IMR-90 (cell line): ENCODE measurements at regions not wholly inside any gene's neighbourhood (a gene's known extent, or its start where the extent isn't known, plus 50 kb on each side); places are given as distances from the start of the nearest gene placed in this dataset.

Experiments
- ATAC-seq: fragments of 200-7000 bp; cut with Tn5 transposase; 2 replicates; pipeline ENCODE4 v1.9.1; 2020; ENCODE audit warnings: low read depth, mild to moderate bottlenecking, moderate library complexity
- BruUV-seq: library from RNA; stranded (reverse); fragments of 400-500 nt; replicated peaks from 2 replicates; lab custom pipeline; 2021; lab: Mats Ljungman, UMichigan
- CTCF ChIA-PET: fragments of 300-600 bp; formaldehyde crosslinking; extraction: SDS; loops from one replicate; lab custom pipeline; 2021; ENCODE audit warnings: antibody characterized with exemption; lab: Yijun Ruan, JAX
- POLR2A ChIA-PET: fragments of 300-600 bp; sonication (Branson Sonifier 250); formaldehyde crosslinking; loops from one replicate; lab custom pipeline; 2022; ENCODE audit warnings: antibody characterized with exemption; ENCODE audit not compliant: unreplicated experiment; lab: Charles Lee
- DNase-seq: peaks from one replicate; pipeline ENCODE4 v3.0.0; 2013
- H2AFZ ChIP-seq: replicated peaks from 2 replicates; pipeline ENCODE3; 2013; ENCODE audit warnings: low read length, mild to moderate bottlenecking; ENCODE audit not compliant: poor library complexity
- H2AK5ac ChIP-seq: 2 replicates; pipeline ENCODE4 v1.6.1; 2013; ENCODE audit warnings: low read depth, low read length, inconsistent platforms
- H2AK9ac ChIP-seq: replicated peaks from 2 replicates; pipeline ENCODE3; 2013; ENCODE audit warnings: mild to moderate bottlenecking, low read depth, low read length, moderate library complexity; ENCODE audit not compliant: poor library complexity
- H2BK120ac ChIP-seq: 2 replicates; pipeline ENCODE4 v1.6.1; 2013; ENCODE audit warnings: low read depth, low read length, inconsistent platforms
- H2BK15ac ChIP-seq: 3 replicates; pipeline ENCODE4 v1.6.1; 2013; ENCODE audit warnings: low read depth, low read length, inconsistent platforms
- H2BK20ac ChIP-seq: 2 replicates; pipeline ENCODE4 v1.6.1; 2013; ENCODE audit warnings: low read depth, mild to moderate bottlenecking, inconsistent platforms, low read length, moderate library complexity
- H2BK5ac ChIP-seq: 2 replicates; pipeline ENCODE4 v1.6.1; 2013; ENCODE audit warnings: mild to moderate bottlenecking, low read depth, low read length, inconsistent platforms; ENCODE audit not compliant: poor library complexity, severe bottlenecking
- H3K14ac ChIP-seq: replicated peaks from 2 replicates; pipeline ENCODE4 v1.6.1; 2013; ENCODE audit warnings: low read depth, low read length, inconsistent platforms
- H3K18ac ChIP-seq: 2 replicates; pipeline ENCODE4 v1.6.1; 2013; ENCODE audit warnings: low read depth, low read length, control low read depth
- H3K23ac ChIP-seq: 2 replicates; pipeline ENCODE4 v1.6.1; 2013; ENCODE audit warnings: low read depth, low read length, inconsistent platforms
- H3K27ac ChIP-seq: 2 replicates; pipeline ENCODE4 v1.5.1; 2013; ENCODE audit warnings: mild to moderate bottlenecking, control low read depth, low read length; ENCODE audit not compliant: insufficient read depth
- H3K27me3 ChIP-seq: 2 replicates; pipeline ENCODE4 v1.6.1; 2013; ENCODE audit warnings: low read length; ENCODE audit not compliant: control insufficient read depth, insufficient read depth
- H3K36me3 ChIP-seq: 2 replicates; pipeline ENCODE4 v1.6.1; 2013; ENCODE audit warnings: low read length, mixed read lengths; ENCODE audit not compliant: control insufficient read depth, insufficient read depth
- H3K4ac ChIP-seq: 2 replicates; pipeline ENCODE4 v1.6.1; 2013; ENCODE audit warnings: low read depth, low read length, inconsistent platforms
- H3K4me1 ChIP-seq: 2 replicates; pipeline ENCODE4 v1.6.1; 2013; ENCODE audit warnings: low read length, mixed read lengths; ENCODE audit not compliant: control insufficient read depth, insufficient read depth
- H3K4me2 ChIP-seq: 2 replicates; pipeline ENCODE4 v1.6.1; 2013; ENCODE audit warnings: low read depth, mild to moderate bottlenecking, control low read depth, low read length, moderate library complexity
- H3K4me3 ChIP-seq: 2 replicates; pipeline ENCODE4 v1.5.1; 2013; ENCODE audit warnings: low read depth, mild to moderate bottlenecking, control low read depth, low read length, moderate library complexity; ENCODE audit not compliant: insufficient read depth
- H3K56ac ChIP-seq: 2 replicates; pipeline ENCODE4 v1.6.1; 2013; ENCODE audit warnings: low read length, inconsistent platforms; ENCODE audit not compliant: insufficient read depth; ENCODE audit errors: extremely low read depth
- H3K79me1 ChIP-seq, 2 experiments: 2 replicates each; pipeline ENCODE4 v1.6.1; 2013; ENCODE audit warnings: low read length in 2 of 2, inconsistent platforms in 1 of 2, low read depth in 1 of 2
- H3K9ac ChIP-seq: 2 replicates; pipeline ENCODE4 v1.6.1; 2013; ENCODE audit warnings: low read depth, low read length, control low read depth
- H3K9me1 ChIP-seq: 2 replicates; pipeline ENCODE4 v1.6.1; 2013; ENCODE audit warnings: low read length, inconsistent platforms; ENCODE audit not compliant: insufficient read depth
- H3K9me3 ChIP-seq: 2 replicates; pipeline ENCODE4 v1.6.1; 2013; ENCODE audit warnings: low read length; ENCODE audit not compliant: control insufficient read depth, insufficient read depth
- H4K20me1 ChIP-seq: 2 replicates; pipeline ENCODE4 v1.6.1; 2013; ENCODE audit warnings: low read length, inconsistent platforms; ENCODE audit not compliant: insufficient read depth
- H4K5ac ChIP-seq: 2 replicates; pipeline ENCODE4 v1.6.1; 2013; ENCODE audit warnings: mild to moderate bottlenecking, low read depth, low read length, control low read depth
- H4K8ac ChIP-seq, 2 experiments: 2 replicates each; pipeline ENCODE4 v1.6.1; 2013; ENCODE audit warnings: low read depth in 2 of 2, low read length in 2 of 2, control low read depth in 1 of 2, inconsistent platforms in 1 of 2
- H4K91ac ChIP-seq: 2 replicates; pipeline ENCODE4 v1.6.1; 2013; ENCODE audit warnings: low read depth, low read length, inconsistent platforms; ENCODE audit not compliant: insufficient read depth
- BHLHE40 ChIP-seq: fragments of 150-350 bp; IDR thresholded peaks from 2 replicates; pipeline ENCODE4 v1.6.1; 2016; ENCODE audit warnings: mild to moderate bottlenecking, low read depth, low read length
- CEBPB ChIP-seq: IDR thresholded peaks from 2 replicates; pipeline ENCODE4 v1.6.1; 2012; ENCODE audit warnings: low read depth, low read length, improper control_type of control experiment
- CHD1 ChIP-seq: IDR thresholded peaks from 2 replicates; pipeline ENCODE4 v1.6.1; 2012; ENCODE audit warnings: low read depth, low read length, improper control_type of control experiment
- FOS ChIP-seq: fragments of 150-350 bp; IDR thresholded peaks from 2 replicates; pipeline ENCODE4 v1.6.1; 2016; ENCODE audit warnings: low read depth, low read length
- MAFK ChIP-seq: IDR thresholded peaks from 2 replicates; pipeline ENCODE4 v1.6.1; 2012; ENCODE audit warnings: low read depth, low read length, improper control_type of control experiment
- MAZ ChIP-seq: IDR thresholded peaks from 2 replicates; pipeline ENCODE4 v1.6.1; 2012; ENCODE audit warnings: low read depth, mild to moderate bottlenecking, low read length, improper control_type of control experiment, moderate library complexity, borderline replicate concordance
- MXI1 ChIP-seq: IDR thresholded peaks from 2 replicates; pipeline ENCODE4 v1.6.1; 2012; ENCODE audit warnings: low read depth, mild to moderate bottlenecking, low read length, moderate library complexity, borderline replicate concordance
- NFE2L2 ChIP-seq: fragments of 150-350 bp; IDR thresholded peaks from 2 replicates; pipeline ENCODE4 v1.6.1; 2016; ENCODE audit warnings: low read depth, mild to moderate bottlenecking, low read length
- RAD21 ChIP-seq: IDR thresholded peaks from 2 replicates; pipeline ENCODE4 v1.6.1; 2012; ENCODE audit warnings: low read length, improper control_type of control experiment
- RCOR1 ChIP-seq: IDR thresholded peaks from 2 replicates; pipeline ENCODE4 v1.6.1; 2012; ENCODE audit warnings: mild to moderate bottlenecking, low read length, improper control_type of control experiment; ENCODE audit not compliant: insufficient replicate concordance
- RFX5 ChIP-seq: IDR thresholded peaks from 2 replicates; pipeline ENCODE4 v1.8.0; 2012; ENCODE audit warnings: low read depth, mild to moderate bottlenecking, low read length, moderate library complexity
- SMC3 ChIP-seq: fragments of 150-350 bp; IDR thresholded peaks from 2 replicates; pipeline ENCODE4 v1.6.1; 2016; ENCODE audit warnings: low read depth, mild to moderate bottlenecking, antibody characterized with exemption, low read length, moderate library complexity
- WGBS, 2 experiments: methylation state at CpG; one replicate each; pipeline versions ENCODE4 v1.1.5 to v1.1.7; 2013; ENCODE audit warnings: missing lambda C conversion rate in 2 of 2; ENCODE audit not compliant: insufficient read length in 1 of 2; ENCODE audit errors: extremely low coverage in 2 of 2; 5-methylcytosine and 5-hydroxymethylcytosine counted together
- dilution Hi-C: fragments of 300-500 bp; cut with HindIII; formaldehyde crosslinking; loops from one replicate; pipeline ENCODE4 v1.14.3; 2018; ENCODE audit warnings: low sequenced_read_pairs; ENCODE audit not compliant: unreplicated experiment
- in situ Hi-C: fragments of 300-500 bp; cut with MboI; formaldehyde crosslinking; loops from 3 replicates; pipeline ENCODE4 v1.14.3; 2019; ENCODE audit warnings: low sequenced_read_pairs, inconsistent platforms, mixed read lengths
- intact Hi-C: fragments of 100-400 bp; cut with micrococcal nuclease; formaldehyde crosslinking; loops from 2 replicates; pipeline ENCODE4 v1.10.0; 2022
- TF ChIP-seq, protein P1 (sequence below): conservative IDR thresholded peaks from 2 replicates; pipeline ENCODE4 v1.5.1; 2012; ENCODE audit warnings: mild to moderate bottlenecking, low read depth, low read length, improper control_type of control experiment
- TF ChIP-seq, protein P2 (sequence below): fragments of 150-350 bp; IDR thresholded peaks from 2 replicates; pipeline ENCODE4 v1.6.1; 2017; ENCODE audit warnings: mild to moderate bottlenecking, antibody characterized with exemption, low read length, low read depth
- TF ChIP-seq, protein P3 (sequence below): fragments of 150-350 bp; IDR thresholded peaks from 2 replicates; pipeline ENCODE4 v1.6.1; 2016; ENCODE audit warnings: low read depth, mild to moderate bottlenecking, low read length, moderate library complexity, borderline replicate concordance

DNA sequence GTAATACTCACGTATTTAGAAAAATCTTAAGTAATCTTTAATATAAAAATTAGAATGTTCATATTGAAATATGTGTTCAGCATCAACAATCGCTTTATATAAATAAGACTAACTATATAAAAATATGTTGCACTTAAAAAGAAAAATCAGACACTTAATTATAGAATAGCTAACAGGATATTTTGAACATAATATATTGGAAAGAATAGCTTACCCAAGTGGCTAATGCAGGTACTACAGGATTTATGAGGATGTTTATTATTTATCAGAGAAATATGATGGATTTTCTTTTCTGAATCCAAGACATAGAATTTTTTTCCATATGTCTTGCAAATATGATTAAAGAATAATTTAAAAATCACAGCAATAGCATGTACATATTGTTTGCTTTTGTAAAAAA is 567.9 kb upstream of the GBE1 start:
- no peaks in the 10 kb centered on the region for H3K4me1 ChIP-seq
- H2AFZ ChIP-seq: no peak overlapping the region
- dilution Hi-C loops: no loop called here
- no peak overlapping the region for H4K5ac ChIP-seq
- no peak for ATAC-seq
- no peak overlapping the region for H3K27ac ChIP-seq
- no peaks in the 10 kb centered on the region for H3K9me3 ChIP-seq
- no CpG with 5 or more reads among the region's 2 CpGs for whole genome bisulfite sequencing, 2 experiments
- no TSS peak for BruUV-seq
- H3K9me1 ChIP-seq: no peaks in the 10 kb centered on the region
- H2BK15ac ChIP-seq: no peak overlapping the region
- H2BK5ac ChIP-seq: no peak overlapping the region
- no peaks in the 10 kb centered on the region for H3K27me3 ChIP-seq
- no peak overlapping the region for H2AK9ac ChIP-seq
- in situ Hi-C loops: no loop called here
- H3K18ac ChIP-seq: no peak overlapping the region
- TF ChIP-seq, protein P1, sequence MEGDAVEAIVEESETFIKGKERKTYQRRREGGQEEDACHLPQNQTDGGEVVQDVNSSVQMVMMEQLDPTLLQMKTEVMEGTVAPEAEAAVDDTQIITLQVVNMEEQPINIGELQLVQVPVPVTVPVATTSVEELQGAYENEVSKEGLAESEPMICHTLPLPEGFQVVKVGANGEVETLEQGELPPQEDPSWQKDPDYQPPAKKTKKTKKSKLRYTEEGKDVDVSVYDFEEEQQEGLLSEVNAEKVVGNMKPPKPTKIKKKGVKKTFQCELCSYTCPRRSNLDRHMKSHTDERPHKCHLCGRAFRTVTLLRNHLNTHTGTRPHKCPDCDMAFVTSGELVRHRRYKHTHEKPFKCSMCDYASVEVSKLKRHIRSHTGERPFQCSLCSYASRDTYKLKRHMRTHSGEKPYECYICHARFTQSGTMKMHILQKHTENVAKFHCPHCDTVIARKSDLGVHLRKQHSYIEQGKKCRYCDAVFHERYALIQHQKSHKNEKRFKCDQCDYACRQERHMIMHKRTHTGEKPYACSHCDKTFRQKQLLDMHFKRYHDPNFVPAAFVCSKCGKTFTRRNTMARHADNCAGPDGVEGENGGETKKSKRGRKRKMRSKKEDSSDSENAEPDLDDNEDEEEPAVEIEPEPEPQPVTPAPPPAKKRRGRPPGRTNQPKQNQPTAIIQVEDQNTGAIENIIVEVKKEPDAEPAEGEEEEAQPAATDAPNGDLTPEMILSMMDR: no peak
- TF ChIP-seq MAFK (no peak), RAD21 (no peak), MAZ (no peak), FOS (no peak), SMC3 (no peak), RCOR1 (no peak), CHD1 (no peak), CEBPB (no peak), BHLHE40 (no peak), MXI1 (no peak), RFX5 (no peak), NFE2L2 (no peak)
- TF ChIP-seq, protein P2, sequence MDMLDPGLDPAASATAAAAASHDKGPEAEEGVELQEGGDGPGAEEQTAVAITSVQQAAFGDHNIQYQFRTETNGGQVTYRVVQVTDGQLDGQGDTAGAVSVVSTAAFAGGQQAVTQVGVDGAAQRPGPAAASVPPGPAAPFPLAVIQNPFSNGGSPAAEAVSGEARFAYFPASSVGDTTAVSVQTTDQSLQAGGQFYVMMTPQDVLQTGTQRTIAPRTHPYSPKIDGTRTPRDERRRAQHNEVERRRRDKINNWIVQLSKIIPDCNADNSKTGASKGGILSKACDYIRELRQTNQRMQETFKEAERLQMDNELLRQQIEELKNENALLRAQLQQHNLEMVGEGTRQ: no peak
- TF ChIP-seq, protein P3, sequence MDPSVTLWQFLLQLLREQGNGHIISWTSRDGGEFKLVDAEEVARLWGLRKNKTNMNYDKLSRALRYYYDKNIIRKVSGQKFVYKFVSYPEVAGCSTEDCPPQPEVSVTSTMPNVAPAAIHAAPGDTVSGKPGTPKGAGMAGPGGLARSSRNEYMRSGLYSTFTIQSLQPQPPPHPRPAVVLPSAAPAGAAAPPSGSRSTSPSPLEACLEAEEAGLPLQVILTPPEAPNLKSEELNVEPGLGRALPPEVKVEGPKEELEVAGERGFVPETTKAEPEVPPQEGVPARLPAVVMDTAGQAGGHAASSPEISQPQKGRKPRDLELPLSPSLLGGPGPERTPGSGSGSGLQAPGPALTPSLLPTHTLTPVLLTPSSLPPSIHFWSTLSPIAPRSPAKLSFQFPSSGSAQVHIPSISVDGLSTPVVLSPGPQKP: no peak
- H3K56ac ChIP-seq: no peak overlapping the region
- no peaks in the 10 kb centered on the region for H3K79me1 ChIP-seq
- no peak overlapping the region for H2BK20ac ChIP-seq
- no peak overlapping the region for H3K4me2 ChIP-seq
- no peak overlapping the region for H4K91ac ChIP-seq
- no peak overlapping the region for H3K4me3 ChIP-seq
- H3K9ac ChIP-seq: no peak overlapping the region
- ChIA-PET CTCF (no interaction called here), POLR2A (no interaction called here)
- no peak overlapping the region for H3K4ac ChIP-seq
- H2AK5ac ChIP-seq: no peak overlapping the region
- intact Hi-C loops: no loop called here
- H4K8ac ChIP-seq: no peak overlapping the region
- H3K23ac ChIP-seq: no peak overlapping the region
- no peaks in the 10 kb centered on the region for H3K36me3 ChIP-seq
- DNase-seq: no peak
- no peak overlapping the region for H2BK120ac ChIP-seq
- no peaks in the 10 kb centered on the region for H4K20me1 ChIP-seq
- no peak overlapping the region for H3K14ac ChIP-seq
